ENCODE measurements at regions not wholly inside any gene's neighbourhood (a gene's known extent, or its start where the extent isn't known, plus 50 kb on each side); places are given as distances from the start of the nearest gene placed in this dataset.
"Not testable (repeated sequence)": the region's sequence is repeated elsewhere in the genome, so short reads cannot be mapped to it uniquely, and the experiment has no call there.

- DNase-seq (ENCODE audit: low read depth in 1 of 2, low spot score in 1 of 2) = no peak
- CTCF ChIA-PET = no interaction called here
- ATAC-seq = no peak
- Histone ChIP-seq H3K4me1 (no peaks in the 10 kb centered on the region), H3K4me2 (no peak overlapping the region), H3K4me3 (no peak overlapping the region), H3K9me3 (no peaks in the 10 kb centered on the region), H3K27ac (no peak overlapping the region)
- no peak for TF ChIP-seq HES2 (IDR thresholded peaks at IDR 0.05)
- POLR2A ChIA-PET = no interaction called here
- FAIRE-seq = no peak
Measured at GRCh38 chr1:239125893-239126292, 260.5 kb upstream of the CHRM3 start.

- TF ChIP-seq HEYL (CRISPR knock-in tag; IDR thresholded peaks at IDR 0.05) (no peak), BCL3 (IDR thresholded peaks at IDR 0.05) (no peak), POLR2A (IDR thresholded peaks at IDR 0.05; ENCODE audit: low read length) (no peak), PHF8 (IDR thresholded peaks at IDR 0.05; ENCODE audit: borderline replicate concordance, low read depth) (no peak), JUNB (IDR thresholded peaks at IDR 0.05) (no peak), TP53 (CRISPR knock-in tag; IDR thresholded peaks at IDR 0.05) (no peak), ZC3H11A (IDR thresholded peaks at IDR 0.05) (no peak), RARB (CRISPR knock-in tag; IDR thresholded peaks at IDR 0.05) (no peak), NR3C1 (IDR thresholded peaks at IDR 0.05) (no peak)
- no peak overlapping the region for H3K27ac ChIP-seq
- DNase-seq (ENCODE audit: low read depth in 1 of 2, low spot score in 1 of 2) (no peak), ATAC-seq (no peak), FAIRE-seq (no peak)
- ChIA-PET POLR2A (no interaction called here), CTCF (no interaction called here)
- H3K4me3 ChIP-seq = no peak overlapping the region
- no peak overlapping the region for H3K4me2 ChIP-seq
- H3K4me1 ChIP-seq = no peaks in the 10 kb centered on the region
- whole genome bisulfite sequencing (ENCODE audit: missing lambda C conversion rate) = 11% methylated on average over 4 of the region's 4 CpGs
- no peaks in the 10 kb centered on the region for H3K9me3 ChIP-seq
Measured at GRCh38 chr1:239125027-239125426, 261.3 kb upstream of the CHRM3 start.

GRCh38 chr1:239123260-239123659 lies 263.1 kb upstream of the CHRM3 start:
- ATAC-seq (no peak), DNase-seq (ENCODE audit: low read depth in 1 of 2, low spot score in 1 of 2) (peak in 1 of 2 experiments; percentile 1), FAIRE-seq (no peak)
- no peaks in the 10 kb centered on the region for H3K9me3 ChIP-seq
- H3K4me3 ChIP-seq = no peak overlapping the region
- 48% methylated on average over 4 of the region's 4 CpGs for WGBS (ENCODE audit: missing lambda C conversion rate)
- H3K4me1 ChIP-seq = no peaks in the 10 kb centered on the region
- H3K27ac ChIP-seq = no peak overlapping the region
- CTCF ChIA-PET = no interaction called here
- H3K4me2 ChIP-seq = no peak overlapping the region
- POLR2A ChIA-PET = no interaction called here
- peak in 1 of 2 experiments; percentile 18; a peak in 1 of 4 replicates for TF ChIP-seq CEBPB (IDR thresholded peaks at IDR 0.05)
- no peak for TF ChIP-seq FOSB (CRISPR knock-in tag; IDR thresholded peaks at IDR 0.05)

GRCh38 chr1:239112101-239112935 lies 274.1 kb upstream of the CHRM3 start:
- FAIRE-seq (no peak), DNase-seq (ENCODE audit: low read depth in 1 of 2, low spot score in 1 of 2) (no peak), ATAC-seq (no peak)
- 32% methylated on average over 5 of the region's 5 CpGs for WGBS (ENCODE audit: missing lambda C conversion rate)
- CTCF ChIA-PET = no interaction called here
- Histone ChIP-seq H3K4me3 (no peak overlapping the region), H3K27ac (no peak overlapping the region), H3K9me3 (no peaks in the 10 kb centered on the region), H3K4me1 (no peaks in the 10 kb centered on the region), H3K4me2 (no peak overlapping the region)
- POLR2A ChIA-PET = no interaction called here
- TF ChIP-seq KDM1A (IDR thresholded peaks at IDR 0.05; ENCODE audit: low read depth) = no peak
- no peak for TF ChIP-seq NR3C1 (IDR thresholded peaks at IDR 0.05)
- no peak for TF ChIP-seq HEYL (CRISPR knock-in tag; IDR thresholded peaks at IDR 0.05)

- CTCF ChIA-PET = no interaction called here
- FAIRE-seq (no peak), DNase-seq (ENCODE audit: low read depth in 1 of 2, low spot score in 1 of 2) (no peak), ATAC-seq (no peak)
- Histone ChIP-seq H3K27ac (no peak overlapping the region), H3K4me3 (no peak overlapping the region), H3K9me3 (no peaks in the 10 kb centered on the region), H3K4me1 (no peaks in the 10 kb centered on the region), H3K4me2 (no peak overlapping the region)
- POLR2A ChIA-PET = no interaction called here
- TF ChIP-seq MYC (IDR thresholded peaks at IDR 0.05; ENCODE audit: borderline replicate concordance, low read length) (no peak), ZFP36 (IDR thresholded peaks at IDR 0.05; ENCODE audit: borderline replicate concordance, partially characterized antibody) (no peak), TFCP2L1 (CRISPR knock-in tag; IDR thresholded peaks at IDR 0.05) (no peak), SMC3 (IDR thresholded peaks at IDR 0.05) (no peak), BCL3 (IDR thresholded peaks at IDR 0.05) (no peak), ZC3H11A (IDR thresholded peaks at IDR 0.05) (no peak), KDM5A (IDR thresholded peaks at IDR 0.05) (no peak), POLR2AphosphoS2 (conservative IDR thresholded peaks at IDR 0.05; ENCODE audit: low read length) (no peak), RAD21 (conservative IDR thresholded peaks at IDR 0.05 in 1 of 2, IDR thresholded peaks at IDR 0.05 in 1 of 2) (no peak), FOXS1 (CRISPR knock-in tag; IDR thresholded peaks at IDR 0.05) (no peak), RARB (CRISPR knock-in tag; IDR thresholded peaks at IDR 0.05) (no peak)
- 62% methylated on average over 7 of the region's 7 CpGs for WGBS (ENCODE audit: missing lambda C conversion rate)
Measured at GRCh38 chr1:239107676-239108075, 278.7 kb upstream of the CHRM3 start.

GRCh38 chr1:239106689-239107088 lies 279.7 kb upstream of the CHRM3 start:
- H3K4me3 ChIP-seq; FAIRE-seq; H3K4me2 ChIP-seq; H3K9me3 ChIP-seq; DNase-seq (ENCODE audit: low read depth in 1 of 2, low spot score in 1 of 2); ATAC-seq; H3K27ac ChIP-seq; POLR2A ChIA-PET; H3K4me1 ChIP-seq: not testable (repeated sequence)
- CTCF ChIA-PET = interaction anchor here (1.3 kb wide), 1 partner anchor 791 kb away, joined by 3 read pairs; no protein-coding TSS in a partner anchor
- 34% methylated on average over 7 of the region's 7 CpGs for WGBS (ENCODE audit: missing lambda C conversion rate)
